Ishikawa (cell line): ENCODE measurements at regions not wholly inside any gene's neighbourhood (a gene's known extent, or its start where the extent isn't known, plus 50 kb on each side); places are given as distances from the start of the nearest gene placed in this dataset.

Source experiments
- CEBPB ChIP-seq: IDR thresholded peaks from 2 replicates; pipeline ENCODE4 v1.6.1; 2012
- CREB1 ChIP-seq: IDR thresholded peaks from 2 replicates; pipeline ENCODE4 v1.6.1; 2012; ENCODE audit warnings: low read depth
- EGR1 ChIP-seq: IDR thresholded peaks from 2 replicates; pipeline ENCODE4 v1.6.1; 2012
- EP300 ChIP-seq: IDR thresholded peaks from 2 replicates; pipeline ENCODE4 v1.6.1; 2012; ENCODE audit warnings: borderline replicate concordance
- FOXM1 ChIP-seq: IDR thresholded peaks from 2 replicates; pipeline ENCODE4 v1.6.1; 2012; ENCODE audit warnings: low read depth, borderline replicate concordance
- MAX ChIP-seq: IDR thresholded peaks from 2 replicates; pipeline ENCODE4 v1.6.1; 2012
- NFIC ChIP-seq: IDR thresholded peaks from 2 replicates; pipeline ENCODE4 v1.6.1; 2012
- RAD21 ChIP-seq: IDR thresholded peaks from 2 replicates; pipeline ENCODE4 v1.6.1; 2012; ENCODE audit warnings: low read depth
- REST ChIP-seq: IDR thresholded peaks from 2 replicates; pipeline ENCODE4 v1.6.1; 2012; ENCODE audit warnings: low read depth, mild to moderate bottlenecking
- TAF1 ChIP-seq: IDR thresholded peaks from 2 replicates; pipeline ENCODE4 v1.6.1; 2012; ENCODE audit warnings: low read depth, mild to moderate bottlenecking
- TCF12 ChIP-seq: IDR thresholded peaks from 2 replicates; pipeline ENCODE4 v1.6.1; 2012; ENCODE audit warnings: low read depth
- TEAD4 ChIP-seq: IDR thresholded peaks from 2 replicates; pipeline ENCODE4 v1.6.1; 2012
- USF1 ChIP-seq: IDR thresholded peaks from 2 replicates; pipeline ENCODE4 v1.6.1; 2012
- YY1 ChIP-seq: IDR thresholded peaks from 2 replicates; pipeline ENCODE4 v1.6.1; 2012; ENCODE audit warnings: low read depth
- ZBTB7A ChIP-seq: IDR thresholded peaks from 2 replicates; pipeline ENCODE4 v1.6.1; 2012; ENCODE audit warnings: low read depth

DNA sequence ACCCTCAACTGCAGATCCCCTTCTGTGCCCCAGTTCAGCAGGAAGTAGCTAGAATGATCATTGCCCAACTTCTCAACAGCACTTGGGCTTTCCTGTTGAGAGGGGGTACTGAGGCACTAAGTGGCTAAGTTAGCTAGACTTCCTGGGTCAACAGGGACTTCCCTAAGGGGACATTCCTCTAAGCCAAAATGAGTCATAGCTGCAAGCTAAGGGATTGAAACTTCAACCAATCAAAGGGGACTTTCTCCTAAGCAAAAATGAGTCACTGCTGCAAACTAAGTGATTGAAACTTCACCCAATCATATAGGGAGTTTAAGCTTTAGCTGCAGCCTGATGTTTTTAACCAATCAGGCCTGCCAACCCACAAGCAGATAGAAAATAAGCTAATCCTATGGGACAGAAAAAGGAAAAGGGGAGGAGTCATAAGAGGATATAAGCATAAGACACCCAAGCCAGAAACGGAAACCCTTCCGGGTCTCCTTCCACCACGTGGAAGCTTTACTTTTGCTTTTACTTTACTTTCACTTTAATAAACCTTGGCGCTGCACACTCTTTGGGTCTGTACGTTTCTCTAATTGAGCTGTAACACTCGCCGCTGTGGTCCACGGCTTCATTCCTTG is 659.0 kb upstream of the HS3ST5 start:
- no peak for TF ChIP-seq REST
- TF ChIP-seq EP300 = no peak
- TF ChIP-seq CREB1 = no peak
- TF ChIP-seq FOXM1 = no peak
- no peak for TF ChIP-seq TAF1
- TF ChIP-seq EGR1 = no peak
- no peak for TF ChIP-seq RAD21
- TF ChIP-seq YY1 = no peak
- TF ChIP-seq TEAD4 = no peak
- no peak for TF ChIP-seq CEBPB

- no peak for TF ChIP-seq TAF1
- no peak for TF ChIP-seq TCF12
- TF ChIP-seq MAX = no peak
- no peak for TF ChIP-seq ZBTB7A
- TF ChIP-seq TEAD4 = no peak
These were observed 657.9 kb upstream of the HS3ST5 start for GRCh38 chr6:115000736-115001135.

- TF ChIP-seq EGR1 (no peak), CEBPB (no peak), MAX (no peak), CREB1 (no peak), RAD21 (no peak), TEAD4 (no peak), TCF12 (no peak), FOXM1 (no peak), EP300 (no peak), TAF1 (no peak), ZBTB7A (no peak), REST (no peak), YY1 (no peak), NFIC (no peak), USF1 (no peak)
These were observed 655.7 kb upstream of the HS3ST5 start for GRCh38 chr6:114998492-114998891.

- TF ChIP-seq TEAD4 (no peak), TAF1 (no peak), REST (no peak), EGR1 (no peak), EP300 (no peak), FOXM1 (no peak), CREB1 (no peak), RAD21 (no peak), ZBTB7A (no peak), CEBPB (no peak), NFIC (no peak)
These were observed 655.0 kb upstream of the HS3ST5 start for GRCh38 chr6:114997813-114998292.

DNA sequence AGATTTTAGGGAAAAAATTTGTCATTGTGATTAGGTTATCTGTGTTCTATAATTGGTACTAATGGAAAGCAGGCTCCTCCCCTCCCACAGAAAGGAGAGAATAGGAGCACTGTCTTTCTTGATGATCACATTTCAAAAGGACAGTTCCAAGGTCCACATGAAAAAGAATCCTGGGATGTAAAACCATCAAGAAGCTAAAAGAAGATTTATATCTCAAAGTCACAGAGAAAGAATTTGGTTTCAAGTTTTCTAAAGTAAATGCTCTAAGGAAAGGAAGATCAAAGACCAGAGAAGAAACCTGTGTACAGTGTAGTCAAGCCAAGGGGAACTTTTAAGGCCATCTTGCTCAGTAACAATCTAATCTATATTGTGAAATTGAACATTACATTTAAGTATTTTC is 652.7 kb upstream of the HS3ST5 start:
- no peak for TF ChIP-seq RAD21
